Hematopoietic multipotent progenitor cell (in vitro differentiated cells): ENCODE measurements at regions not wholly inside any gene's neighbourhood (a gene's known extent, or its start where the extent isn't known, plus 50 kb on each side); places are given as distances from the start of the nearest gene placed in this dataset.

Experiments used
- DNase-seq, 3 donors: peaks; one replicate each; pipeline ENCODE4 v3.0.0-alpha.2; 2011 to 2015; ENCODE audit warnings: low read depth in 2 of 3, low spot score in 2 of 3

DNA sequence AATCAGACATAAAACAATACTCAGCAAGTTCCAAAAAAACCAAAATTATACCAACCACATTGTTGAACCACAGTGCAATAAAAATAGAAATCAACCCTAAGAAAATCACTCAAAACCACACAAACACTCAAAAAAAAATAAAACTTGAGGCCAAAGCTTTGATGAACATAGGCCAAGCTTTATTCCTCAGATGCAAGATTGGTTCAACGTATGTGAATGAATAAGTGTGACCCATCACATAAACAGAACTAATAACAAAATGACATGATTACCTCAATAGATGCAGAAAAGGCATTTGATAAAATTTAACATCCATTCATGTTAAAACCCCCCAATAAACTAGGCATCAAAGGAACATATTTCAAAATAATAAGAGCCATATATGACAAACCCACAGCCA, 506.1 kb upstream of the FZD8 start:
- no peak for DNase-seq

DNA sequence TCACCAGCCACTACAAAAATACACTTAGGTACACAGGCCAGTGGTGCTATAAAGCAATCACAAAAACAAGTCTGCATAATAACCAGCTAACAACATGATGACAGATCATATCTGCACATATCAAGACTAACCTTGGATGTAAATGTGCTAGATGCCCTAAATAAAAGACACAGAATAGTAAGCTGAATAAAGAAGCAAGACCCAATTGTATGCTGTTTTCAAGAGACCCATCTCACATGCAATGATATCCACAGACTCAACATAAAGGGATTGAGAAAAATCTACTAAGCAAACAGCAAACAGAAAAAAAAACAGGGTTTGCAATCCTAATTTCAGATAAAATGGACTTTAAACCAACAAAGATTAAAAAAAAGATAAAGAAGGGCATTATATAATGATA, 505.4 kb upstream of the FZD8 start:
- no peak for DNase-seq

DNA sequence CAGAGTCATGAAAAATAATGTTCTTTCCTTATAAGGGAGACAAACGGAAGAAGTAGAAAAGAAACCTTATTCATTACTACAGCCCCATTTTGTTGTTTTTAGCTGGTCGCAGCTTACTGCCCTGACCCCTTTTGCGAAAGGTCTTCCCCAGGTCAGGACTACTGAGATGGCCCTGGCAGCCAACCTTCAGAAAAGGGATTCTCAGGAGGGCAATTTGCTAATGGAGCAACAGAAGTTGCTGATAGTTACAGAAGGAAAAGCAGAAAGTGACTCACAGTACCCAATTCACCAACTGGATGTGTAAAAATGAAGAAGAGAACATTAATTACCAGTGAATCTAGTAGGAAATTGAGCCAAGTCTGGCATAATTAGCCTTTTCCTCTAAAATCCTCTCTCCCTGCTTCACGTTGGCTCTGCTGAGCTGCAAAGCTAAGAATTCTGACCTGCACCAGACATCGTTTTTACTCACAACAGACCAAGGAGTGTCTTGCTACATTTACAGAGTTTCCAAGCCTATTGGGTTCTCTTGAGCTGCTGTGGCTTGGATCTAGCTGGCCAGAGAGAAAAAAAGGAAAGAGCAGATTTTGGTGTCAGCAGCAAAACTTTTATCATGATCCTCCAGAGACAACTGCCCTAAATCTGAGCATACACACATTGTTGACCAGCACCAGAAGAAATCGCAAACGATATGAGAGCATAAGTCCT, 499.9 kb upstream of the FZD8 start:
- DNase-seq = no peak

DNA sequence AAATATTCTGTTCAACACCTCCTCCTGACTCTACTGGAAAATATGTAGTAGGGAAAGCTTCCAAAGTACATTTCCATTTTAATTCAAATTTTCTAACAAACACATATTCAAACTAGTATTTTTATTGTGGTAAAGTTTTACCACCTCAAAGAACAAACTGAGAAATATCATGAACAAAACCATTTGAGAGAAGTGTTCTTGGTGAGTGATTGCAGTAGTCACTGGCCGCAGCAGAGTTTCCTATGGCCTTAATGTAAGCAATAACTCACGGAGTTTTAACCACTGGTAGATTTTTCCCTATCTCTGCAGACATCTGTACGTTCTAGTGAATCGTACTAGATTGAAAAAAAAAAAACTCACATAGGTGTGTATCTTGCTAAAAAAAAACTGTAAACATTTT, 487.0 kb upstream of the FZD8 start:
- DNase-seq = no peak

DNA sequence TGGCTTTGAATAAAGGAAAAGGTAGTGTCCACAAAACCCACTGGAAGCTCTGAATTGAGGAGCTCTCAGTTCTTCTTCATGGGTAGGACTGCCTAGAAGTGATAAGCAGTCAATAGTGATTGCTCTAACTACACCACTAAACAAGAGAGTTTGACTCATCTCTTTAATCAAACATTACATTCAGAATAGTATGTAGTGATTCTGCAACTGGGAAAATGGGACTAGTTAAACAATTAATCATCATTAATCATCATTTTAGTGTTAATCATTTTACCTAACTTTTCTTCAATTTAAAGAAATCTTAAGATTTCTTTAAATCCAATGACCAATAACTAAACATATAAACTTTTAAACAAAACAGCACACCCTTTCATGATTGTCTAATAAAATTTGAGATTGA, 484.0 kb upstream of the FZD8 start:
- DNase-seq = no peak

DNA sequence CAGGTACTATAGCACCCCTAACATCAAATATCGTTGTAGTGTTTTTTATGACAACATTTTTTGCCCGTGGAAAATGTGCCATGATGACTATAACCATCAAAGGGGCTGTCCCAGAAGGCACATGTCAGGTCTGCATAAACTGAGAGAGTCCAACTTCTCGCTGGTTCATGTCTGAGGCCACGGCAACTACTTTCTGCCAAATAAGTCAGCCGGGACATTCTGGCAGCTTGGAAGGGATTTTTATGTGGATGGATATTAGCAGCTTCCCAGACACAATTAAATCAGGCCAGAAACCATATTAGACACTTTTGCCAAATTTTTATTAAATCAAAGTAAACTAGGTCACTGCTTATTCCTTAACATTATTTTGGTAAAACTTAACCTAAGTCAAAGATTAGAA, 477.4 kb upstream of the FZD8 start:
- DNase-seq = no peak

DNA sequence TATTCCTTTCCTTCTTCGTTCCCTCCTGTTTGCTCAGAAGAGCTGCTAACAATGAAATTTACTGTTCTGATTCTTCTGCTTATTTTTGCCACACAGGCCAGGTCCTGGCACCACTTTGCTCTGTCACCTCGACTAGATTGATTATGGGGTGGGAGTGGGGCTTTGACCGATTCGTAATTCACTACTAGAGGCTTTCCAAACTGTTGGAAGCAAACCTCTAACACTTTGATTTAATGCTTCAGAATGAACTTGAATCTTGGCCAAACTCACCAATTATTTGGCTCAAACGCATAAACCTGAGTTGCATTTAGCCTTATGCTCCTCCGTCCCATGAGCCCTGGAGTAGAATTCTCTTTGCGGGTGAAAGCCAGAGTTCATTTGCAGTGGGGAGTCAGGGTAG, 476.2 kb upstream of the FZD8 start:
- no peak for DNase-seq

DNA sequence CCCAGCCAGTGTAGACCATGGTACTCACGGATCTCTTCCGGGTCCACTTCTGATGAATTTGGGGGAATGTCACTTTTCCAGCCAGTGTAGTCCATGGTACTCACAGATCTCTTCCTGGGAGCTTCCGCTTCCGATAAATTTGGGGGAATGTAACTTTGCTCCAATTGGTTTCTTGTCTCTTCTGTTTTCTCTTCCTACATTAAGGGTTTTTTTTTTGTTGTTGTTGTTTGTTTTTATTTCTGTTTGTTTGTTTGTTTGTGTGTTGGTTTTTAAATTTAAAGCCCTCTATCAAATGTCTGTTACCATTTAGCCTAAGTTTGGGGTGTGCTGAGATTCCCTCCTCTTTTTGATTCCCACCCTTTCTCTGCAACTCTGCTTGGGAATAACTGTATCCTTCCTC, 475.8 kb upstream of the FZD8 start:
- DNase-seq = no peak

DNA sequence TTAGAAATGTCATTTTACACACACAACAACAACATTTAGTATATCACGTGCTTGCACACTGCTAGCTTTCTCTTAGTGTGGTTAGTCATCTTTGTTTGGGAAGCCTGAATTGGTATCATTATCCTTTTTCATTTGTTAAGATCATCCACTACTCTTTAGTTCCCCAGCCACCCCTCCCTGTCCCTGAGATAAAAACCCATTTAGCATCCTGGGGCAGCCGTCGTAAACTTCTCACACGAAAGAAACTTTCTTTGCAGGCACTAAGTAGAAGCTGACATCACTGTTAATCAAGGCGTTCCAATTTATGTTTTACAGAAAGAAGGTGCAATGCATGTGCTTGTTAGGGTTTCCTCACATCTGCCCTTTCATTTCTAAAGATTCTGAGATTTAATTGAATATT, 475.1 kb upstream of the FZD8 start:
- no peak for DNase-seq

DNA sequence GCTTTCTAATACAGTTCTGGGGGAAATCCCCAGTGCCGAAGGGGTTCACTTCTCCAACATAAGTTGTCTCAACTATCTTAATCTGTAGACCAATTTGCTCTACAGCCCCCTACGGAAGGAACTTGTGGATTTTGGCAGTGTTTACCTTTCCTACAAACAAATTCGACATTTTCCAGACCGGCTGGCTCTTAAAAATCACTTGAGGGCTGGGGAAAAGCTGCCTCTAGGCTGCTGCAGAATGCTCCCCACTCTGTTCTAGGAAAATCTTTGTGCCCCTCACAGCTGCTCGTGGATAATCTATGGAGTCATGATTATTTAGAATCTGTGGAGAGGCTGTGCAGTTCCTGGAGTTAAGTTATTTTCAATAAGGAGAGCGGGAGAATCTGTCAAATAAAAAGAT, 474.6 kb upstream of the FZD8 start:
- no peak for DNase-seq

DNA sequence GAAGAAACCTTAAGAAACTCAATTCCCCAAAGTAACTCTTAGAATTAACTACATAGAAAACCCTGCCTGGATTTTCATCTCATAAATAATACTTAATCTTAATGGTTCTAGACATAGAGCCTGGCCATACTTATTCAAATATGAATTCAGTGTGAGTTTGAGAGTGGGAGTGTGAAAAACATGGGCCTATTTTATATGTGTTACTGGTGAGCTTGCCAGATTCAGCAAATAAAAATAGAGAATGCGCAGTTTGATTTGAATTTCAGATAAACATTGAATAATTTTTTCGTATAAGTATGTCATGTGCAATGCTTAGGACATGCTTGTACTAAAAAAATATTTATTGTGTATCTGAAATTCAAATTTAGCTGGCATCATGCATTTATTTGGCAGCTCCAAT, 473.9 kb upstream of the FZD8 start:
- no peak for DNase-seq

DNA sequence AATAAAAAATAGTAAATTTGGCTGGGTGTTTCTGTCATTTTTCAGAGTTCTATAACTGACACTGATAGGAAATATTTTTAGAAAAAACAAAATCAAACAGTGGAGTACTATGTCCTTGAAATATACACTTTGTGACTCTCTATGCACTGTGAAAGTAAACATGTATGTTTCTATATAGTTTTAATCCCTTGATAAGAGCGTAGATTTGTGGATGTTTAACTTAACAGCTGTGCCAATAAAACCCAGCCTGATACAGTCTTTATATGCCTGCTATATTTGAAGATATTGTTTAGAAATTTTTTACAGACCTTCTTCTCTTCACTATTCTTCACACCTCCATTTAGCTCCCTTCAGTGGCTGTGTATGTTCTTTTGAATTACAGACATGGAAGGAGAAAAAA, 473.3 kb upstream of the FZD8 start:
- no peak for DNase-seq

DNA sequence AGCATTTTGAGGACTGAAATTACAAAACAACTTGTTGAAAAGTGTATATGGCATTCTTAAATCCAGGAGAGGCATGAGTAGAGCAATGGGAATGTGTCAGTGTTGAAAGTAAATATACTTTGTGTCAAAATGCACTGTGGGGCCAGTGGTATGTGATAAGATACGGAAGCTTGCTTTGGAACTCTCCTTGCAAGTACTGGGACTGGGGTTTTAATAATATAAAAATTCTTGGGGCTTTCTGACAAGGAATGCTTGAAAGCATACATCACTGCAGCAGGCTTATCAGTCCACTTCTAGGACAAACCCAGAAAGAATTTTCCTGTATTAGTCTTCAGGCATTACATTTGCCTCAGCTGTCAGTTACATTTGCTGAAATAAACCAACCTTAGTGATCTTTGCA, 472.8 kb upstream of the FZD8 start:
- no peak for DNase-seq

DNA sequence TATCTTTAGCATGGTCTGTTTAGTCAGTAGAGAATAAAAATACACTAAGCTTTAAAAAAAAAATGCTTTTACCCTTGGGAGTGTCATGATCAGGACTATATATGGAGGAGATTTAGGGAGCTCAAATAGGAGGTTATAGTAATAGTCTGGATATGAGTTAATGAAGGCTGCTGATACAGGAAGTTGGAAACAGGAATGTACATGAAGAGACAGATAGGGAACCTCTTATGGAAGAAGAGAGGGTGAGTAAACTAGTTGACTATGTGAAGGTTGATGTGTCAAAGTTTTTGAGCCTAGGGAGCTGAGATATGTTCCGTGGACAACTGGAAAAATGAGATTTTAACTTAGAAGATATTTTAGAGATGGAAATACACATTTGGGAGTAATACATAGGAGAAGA, 472.0 kb upstream of the FZD8 start:
- DNase-seq = no peak

DNA sequence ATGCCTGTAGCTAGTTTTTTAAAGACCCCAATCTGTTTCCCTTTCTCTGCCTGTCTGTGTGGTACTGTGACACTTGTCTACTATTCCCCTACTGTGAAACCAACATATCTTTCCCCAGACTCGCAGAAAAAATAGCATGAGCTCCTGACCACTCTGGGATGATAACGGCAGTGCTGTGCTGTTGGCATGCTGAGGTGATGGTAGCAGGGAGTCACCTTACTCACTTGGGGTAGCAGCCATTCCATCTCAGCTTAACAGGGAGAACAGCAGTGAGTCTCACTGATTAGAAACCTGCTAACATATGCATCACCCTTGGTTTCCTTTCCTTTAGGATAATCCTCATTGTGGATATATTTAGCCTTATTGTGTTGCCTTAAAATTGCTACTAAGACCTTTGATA, 469.6 kb upstream of the FZD8 start:
- no peak for DNase-seq

DNA sequence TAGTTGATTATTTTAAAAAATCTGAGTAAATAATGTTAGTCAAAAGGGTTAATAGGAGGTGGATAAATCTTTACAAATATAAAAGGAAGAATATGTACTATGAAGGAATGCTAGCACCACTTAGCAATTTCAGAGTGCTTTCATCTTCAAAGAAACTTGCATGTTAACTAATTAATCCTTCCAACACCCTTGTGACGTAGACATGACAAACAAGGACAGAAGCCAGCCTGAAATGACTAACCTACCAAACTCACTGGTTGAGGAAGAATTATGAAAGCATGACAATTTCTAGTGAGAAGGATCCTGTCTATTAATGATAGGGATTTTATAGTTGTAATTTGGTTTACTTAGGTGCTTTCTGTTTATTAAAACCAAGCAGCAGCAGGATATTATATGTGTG, 468.0 kb upstream of the FZD8 start:
- no peak for DNase-seq

DNA sequence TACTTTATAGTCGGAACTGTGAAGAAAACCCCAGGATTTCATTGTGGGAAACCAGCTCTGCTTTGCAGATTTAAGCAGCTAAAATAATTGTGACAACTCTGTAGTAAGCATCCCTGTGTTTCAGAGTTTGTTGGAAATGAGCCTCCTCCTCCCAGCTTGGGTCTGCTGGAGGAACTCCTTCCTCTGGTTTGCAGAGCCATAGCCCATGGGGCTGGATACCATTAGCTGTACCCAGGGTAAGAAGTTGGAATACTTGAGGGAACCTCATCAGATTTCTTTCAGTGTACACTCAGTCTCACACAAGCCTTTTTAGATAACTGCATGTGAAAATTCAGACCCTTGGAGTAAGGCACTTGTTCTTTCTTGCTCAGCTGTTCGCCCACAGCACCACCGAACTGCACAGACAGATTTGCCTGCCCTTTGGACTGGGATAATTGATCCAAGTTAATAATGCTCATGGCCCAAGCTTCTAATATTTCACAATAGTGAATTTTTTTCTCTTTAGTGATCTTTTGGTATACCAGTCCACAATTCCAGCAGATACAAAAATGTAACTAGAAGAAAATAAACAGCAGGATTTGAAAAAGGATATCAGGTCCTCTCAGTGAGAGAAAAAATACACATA, 467.4 kb upstream of the FZD8 start:
- no peak for DNase-seq

DNA sequence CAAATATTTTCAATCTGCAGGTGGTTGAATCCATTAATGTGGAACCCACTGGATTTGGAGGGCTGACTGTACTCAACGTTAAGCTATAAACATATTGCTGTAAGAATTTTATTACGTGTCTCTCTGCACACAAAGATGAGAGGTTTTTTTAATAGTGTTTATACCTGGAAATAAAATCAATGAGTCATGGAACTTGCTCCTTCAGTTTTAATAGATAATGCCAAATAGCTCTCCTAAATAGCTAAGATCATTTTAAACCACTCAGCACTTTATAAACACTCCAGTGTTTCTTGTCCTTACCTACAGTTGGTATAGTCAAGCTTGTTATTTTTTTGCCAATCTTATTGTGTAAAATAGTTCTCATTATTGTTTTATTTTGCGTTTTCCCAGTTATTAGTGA, 455.6 kb upstream of the FZD8 start:
- no peak for DNase-seq

DNA sequence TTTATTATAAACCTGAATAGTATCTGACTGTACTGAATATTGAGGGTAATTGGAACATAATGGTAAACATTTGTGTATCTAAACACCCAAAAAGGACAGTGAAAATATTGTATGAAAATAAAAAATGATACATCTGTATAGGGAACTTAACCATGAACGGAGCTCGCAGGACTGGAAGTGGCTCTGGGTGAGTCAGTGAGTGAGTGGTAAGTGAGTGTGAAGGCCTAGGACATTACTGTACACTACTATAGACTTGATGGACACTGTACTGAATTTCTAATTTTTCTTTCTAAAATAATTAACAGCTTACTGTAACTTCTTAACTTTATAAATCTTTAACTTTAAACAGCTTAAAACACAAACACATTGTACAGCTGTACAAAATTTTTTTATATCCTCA, 454.5 kb upstream of the FZD8 start:
- DNase-seq = no peak

DNA sequence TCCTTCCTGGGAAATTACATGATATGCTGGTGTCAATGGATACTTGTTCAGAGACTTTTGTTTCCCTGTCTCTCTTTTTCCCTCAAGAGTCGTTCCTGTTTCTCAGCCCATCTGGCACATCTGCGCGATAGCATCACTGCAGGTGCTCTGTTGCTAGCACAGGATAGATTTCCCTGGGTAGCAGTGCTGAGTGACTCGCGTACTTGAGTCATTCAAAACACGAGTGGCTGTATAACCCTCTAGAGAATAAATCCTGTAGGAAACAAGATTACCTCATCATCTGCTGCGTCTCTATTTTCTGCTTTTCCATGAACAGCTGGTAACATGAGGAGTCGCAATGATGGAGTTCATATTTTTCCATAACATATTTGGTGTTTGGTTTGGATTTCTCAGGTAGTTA, 452.0 kb upstream of the FZD8 start:
- DNase-seq = no peak

DNA sequence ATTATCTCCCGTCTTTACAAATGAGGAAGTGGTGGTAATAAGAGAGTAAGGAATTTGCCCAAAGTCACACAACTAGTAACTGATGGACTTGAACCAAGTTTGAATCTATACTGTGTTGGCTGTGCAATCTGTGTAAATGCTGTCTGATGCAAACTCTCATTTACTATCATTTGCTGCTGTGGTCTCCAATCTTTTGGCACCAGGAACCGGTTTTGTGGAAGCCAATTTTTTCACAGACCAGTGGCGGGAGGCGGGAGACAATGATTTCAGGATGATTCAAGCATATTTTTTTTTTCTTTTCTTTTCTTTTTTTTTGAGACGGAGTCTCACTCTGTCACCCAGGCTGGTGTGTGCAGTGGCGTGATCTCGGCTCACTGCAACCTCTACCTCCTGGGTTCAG, 450.0 kb upstream of the FZD8 start:
- DNase-seq = no peak

DNA sequence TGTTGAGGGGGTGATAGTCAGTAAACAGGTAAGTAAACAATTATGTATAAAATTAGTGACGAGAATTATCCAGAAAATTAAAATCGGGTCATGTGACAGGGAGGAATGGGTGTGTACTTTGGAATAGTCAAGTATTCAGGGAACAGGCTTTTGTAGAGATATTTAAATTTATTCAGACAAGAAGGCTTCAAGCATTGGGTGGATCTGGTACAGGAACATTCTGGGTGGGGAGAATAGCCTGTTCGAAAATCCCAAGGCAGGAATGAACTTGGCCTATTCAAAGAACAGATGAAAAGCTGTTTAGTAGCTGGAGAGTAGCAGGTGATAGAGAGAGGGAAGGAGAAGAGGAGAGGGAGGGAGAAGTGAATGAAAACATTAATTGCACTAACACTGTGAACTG, 448.9 kb upstream of the FZD8 start:
- DNase-seq = no peak

DNA sequence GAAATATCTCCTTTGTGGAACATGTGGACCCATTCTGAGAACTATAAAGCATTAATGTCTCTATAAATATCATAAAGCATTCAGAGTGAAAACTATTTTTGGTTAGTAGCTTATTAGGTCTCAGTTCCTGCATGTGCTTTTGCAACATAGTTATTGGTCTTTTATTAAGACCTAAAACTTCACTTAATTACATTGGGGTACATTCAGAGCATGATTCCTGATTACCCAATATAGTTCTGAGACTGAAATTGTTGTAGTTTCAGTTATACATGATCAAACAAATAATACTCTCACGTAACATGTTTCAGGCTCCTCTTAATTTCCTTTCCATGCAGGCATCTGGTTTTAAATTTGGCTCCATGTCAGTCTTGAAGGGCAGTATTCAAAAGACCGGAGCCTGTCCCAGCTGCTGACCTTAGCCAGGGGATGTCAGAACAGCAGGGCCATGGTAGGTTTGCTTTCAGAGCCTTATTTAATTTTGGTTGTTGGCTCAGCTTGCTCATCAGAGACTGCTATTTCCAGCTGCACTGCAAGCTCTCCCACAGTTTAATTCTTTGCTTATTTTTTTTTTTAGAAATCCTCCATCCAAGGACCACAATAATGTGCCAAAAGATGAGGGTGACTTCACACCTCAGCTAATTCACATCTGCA, 447.8 kb upstream of the FZD8 start:
- DNase-seq = no peak
